H7 (cell line): ENCODE measurements at regions not wholly inside any gene's neighbourhood (a gene's known extent, or its start where the extent isn't known, plus 50 kb on each side); places are given as distances from the start of the nearest gene placed in this dataset.

Experiments
- DNase-seq: peaks from one replicate; pipeline ENCODE4 v3.0.0; 2012
- H3K27me3 ChIP-seq: 2 replicates; pipeline ENCODE4 v1.6.0; 2011; ENCODE audit warnings: mild to moderate bottlenecking, low read length; ENCODE audit not compliant: control insufficient read depth, insufficient read depth
- H3K36me3 ChIP-seq: replicated peaks from 2 replicates; pipeline ENCODE4 v1.5.1; 2011; ENCODE audit warnings: low read length; ENCODE audit not compliant: control insufficient read depth, insufficient read depth
- H3K4me3 ChIP-seq: 2 replicates; pipeline ENCODE4 v1.5.1; 2011; ENCODE audit warnings: low read depth, mild to moderate bottlenecking, control low read depth, low read length, moderate library complexity; ENCODE audit not compliant: insufficient read depth

- DNase-seq, result no peak
- Histone ChIP-seq H3K4me3 (no peak overlapping the region), H3K27me3 (no peaks in the 10 kb centered on the region), H3K36me3 (no peaks in the 10 kb centered on the region)
Observed at GRCh38 chr3:159829056-159829455, 159.6 kb upstream of the IL12A start.

- H3K36me3 ChIP-seq, result no peaks in the 10 kb centered on the region
- no peak for DNase-seq
- no peak overlapping the region for H3K4me3 ChIP-seq
- H3K27me3 ChIP-seq, result no peaks in the 10 kb centered on the region
Observed at GRCh38 chr3:159829539-159830227, 159.0 kb upstream of the IL12A start.

DNA sequence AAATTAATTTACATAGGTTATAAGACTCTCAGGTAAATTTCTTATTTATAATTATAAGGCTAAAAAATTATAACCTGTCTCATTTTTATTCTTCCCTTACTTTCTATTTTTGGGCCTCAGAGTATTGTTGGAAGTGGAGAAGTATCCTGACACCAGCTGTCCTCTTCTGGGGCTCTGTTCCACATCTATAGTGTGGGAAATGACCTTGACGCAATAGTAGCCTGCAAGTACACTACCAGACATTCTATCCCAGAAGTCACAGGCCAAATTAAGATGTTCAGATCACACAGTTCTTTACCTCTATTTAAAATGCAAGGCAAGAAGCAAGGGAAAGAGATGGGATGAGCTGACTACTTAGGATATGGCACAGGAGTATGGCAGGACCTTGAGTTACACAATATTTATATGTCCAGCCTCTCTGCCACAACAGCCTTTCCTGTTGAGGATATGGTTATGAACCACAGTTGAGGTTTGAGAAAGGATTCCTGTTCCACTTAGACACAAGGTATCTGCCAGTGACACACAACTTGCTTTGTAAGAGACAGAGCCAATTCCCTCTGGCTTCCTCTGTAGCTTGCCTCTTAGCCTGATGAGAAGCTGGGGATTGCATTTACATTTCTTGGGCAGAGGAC, 158.0 kb upstream of the IL12A start:
- Histone ChIP-seq H3K27me3 (no peaks in the 10 kb centered on the region), H3K36me3 (no peaks in the 10 kb centered on the region), H3K4me3 (no peak overlapping the region)
- DNase-seq, result no peak

- Histone ChIP-seq H3K27me3 (no peaks in the 10 kb centered on the region), H3K4me3 (no peak overlapping the region), H3K36me3 (no peaks in the 10 kb centered on the region)
- no peak for DNase-seq
Observed at GRCh38 chr3:159831466-159831865, 157.2 kb upstream of the IL12A start.

DNA sequence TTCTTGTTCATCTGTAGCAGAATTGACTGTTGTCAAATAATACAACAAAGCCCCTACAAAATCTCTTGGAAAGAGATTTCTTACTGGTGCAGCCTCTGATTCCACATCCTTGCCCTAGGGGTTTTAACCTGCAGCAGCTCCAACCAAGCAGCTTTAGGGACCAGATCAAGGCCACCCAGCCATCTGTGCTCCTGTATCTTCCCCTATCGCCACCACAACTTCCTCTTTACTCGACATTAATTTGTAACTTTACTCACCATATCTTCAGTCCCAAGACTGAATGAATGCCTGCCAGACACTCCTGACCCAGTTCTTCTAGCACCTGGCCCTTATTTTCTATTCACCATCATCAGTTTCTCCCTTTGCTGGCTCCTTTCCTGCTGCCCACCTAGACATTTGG, 156.6 kb upstream of the IL12A start:
- DNase-seq, result no peak
- Histone ChIP-seq H3K4me3 (no peak overlapping the region), H3K36me3 (no peaks in the 10 kb centered on the region), H3K27me3 (no peaks in the 10 kb centered on the region)

- DNase-seq, result no peak
- Histone ChIP-seq H3K4me3 (no peak overlapping the region), H3K27me3 (no peaks in the 10 kb centered on the region), H3K36me3 (no peaks in the 10 kb centered on the region)
Observed at GRCh38 chr3:159835126-159835525, 153.5 kb upstream of the IL12A start.

- Histone ChIP-seq H3K4me3 (no peak overlapping the region), H3K36me3 (no peaks in the 10 kb centered on the region), H3K27me3 (no peaks in the 10 kb centered on the region)
- DNase-seq, result no peak
Observed at GRCh38 chr3:159837725-159838124, 150.9 kb upstream of the IL12A start.

- no peaks in the 10 kb centered on the region for H3K36me3 ChIP-seq
Observed at GRCh38 chr3:159838938-159839337, 149.7 kb upstream of the IL12A start.

DNA sequence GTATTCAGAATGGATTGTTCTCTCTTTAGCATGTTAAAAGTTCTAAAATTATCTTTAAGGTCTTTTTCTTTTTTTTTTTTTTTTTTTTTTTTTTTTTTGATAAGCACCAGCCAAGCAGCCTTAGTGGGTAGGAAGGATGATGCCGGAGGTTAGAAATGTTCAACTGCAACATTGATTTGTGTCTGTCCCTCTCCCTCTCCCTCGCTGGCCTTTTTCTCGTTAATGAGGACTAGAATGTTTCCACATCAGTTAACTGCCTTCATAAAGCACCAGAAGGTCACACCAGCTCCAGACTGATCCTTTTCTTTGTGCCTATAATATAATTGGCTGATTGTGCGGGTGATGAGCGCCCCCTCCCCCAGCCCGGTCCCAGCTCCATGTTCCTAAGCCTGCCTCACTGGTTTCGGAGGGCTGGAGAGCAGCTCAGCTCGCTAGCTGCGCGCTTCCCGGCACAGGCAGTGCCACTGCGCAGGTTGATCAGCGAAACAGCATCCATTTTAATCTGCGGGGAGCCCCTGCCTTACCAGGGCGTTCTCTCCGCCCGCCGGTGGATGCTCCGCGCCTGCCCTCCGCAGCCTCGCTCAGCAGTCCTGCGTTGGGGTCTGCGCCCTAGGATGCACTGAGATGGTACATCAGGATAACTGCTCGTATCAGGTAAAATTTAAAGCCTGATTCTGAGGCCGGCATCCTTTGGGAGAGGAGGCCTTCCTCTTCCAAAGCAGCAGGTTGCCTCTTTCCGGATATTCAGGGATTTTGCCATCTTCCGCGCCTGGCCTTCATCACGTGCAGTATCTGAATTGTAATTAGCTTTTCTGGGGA, 148.9 kb upstream of the IL12A start, which contains the start of gene SCHIP1:
TSS of gene SCHIP1 (plus strand) at position 301 of the 819 bp plus-strand sequence.
- Histone ChIP-seq H3K36me3 (no peaks in the 10 kb centered on the region), H3K4me3 (peak within 1 kb of the TSS; percentile 36), H3K27me3 (no peaks in the 10 kb centered on the region)
- DNase-seq, result peak; percentile 80

More at GRCh38 chr3:159838938-159839337, 149.7 kb upstream of the IL12A start:
- no peak overlapping the region for H3K4me3 ChIP-seq
- no peaks in the 10 kb centered on the region for H3K27me3 ChIP-seq
- DNase-seq, result no peak

DNA sequence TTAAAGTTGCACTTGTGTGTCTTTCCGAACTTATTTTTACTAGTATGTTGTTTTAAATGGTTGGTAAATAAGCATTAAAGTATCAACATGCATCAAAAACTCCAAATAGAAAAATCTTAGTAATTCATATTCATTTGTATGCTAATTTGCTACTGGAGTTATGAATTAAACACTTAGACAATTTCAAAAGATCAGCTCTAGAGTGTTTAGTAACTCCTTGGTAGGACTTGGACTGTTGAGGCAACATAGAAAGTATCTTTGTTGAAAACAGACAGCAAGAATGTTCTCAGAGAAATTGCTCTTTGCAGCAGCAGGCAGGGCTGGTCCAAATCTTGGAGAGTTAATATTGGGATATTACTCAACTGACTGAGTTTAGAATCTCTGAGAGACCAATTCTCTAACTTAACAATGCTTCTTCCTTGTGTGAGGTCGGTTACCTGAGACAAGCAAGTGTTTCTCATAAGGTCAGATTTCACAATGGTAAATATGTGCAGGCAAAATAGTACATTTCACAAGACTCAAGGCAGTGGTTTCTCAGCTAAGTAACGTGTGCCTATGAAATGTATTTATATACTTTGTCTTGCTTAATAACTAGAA, 147.8 kb upstream of the IL12A start:
- no peak overlapping the region for H3K4me3 ChIP-seq

DNA sequence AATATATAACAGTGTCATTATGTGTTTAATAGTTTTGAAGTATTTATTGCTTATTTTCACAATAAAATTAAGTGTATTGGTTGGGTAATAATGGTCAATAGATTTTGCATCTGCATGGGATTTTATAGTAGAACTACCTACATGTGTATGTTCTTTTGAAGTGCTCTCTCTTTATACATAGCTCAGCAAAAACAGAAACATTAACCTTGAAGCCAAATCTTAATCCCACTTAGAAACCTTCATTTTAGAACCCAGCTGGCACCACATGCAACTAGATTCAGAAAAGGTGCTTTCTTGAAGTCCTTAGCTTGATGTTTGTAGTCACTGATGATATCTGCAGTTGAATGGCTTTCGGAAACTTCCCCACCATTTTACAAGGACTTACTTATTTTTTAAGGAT, 146.9 kb upstream of the IL12A start:
- H3K4me3 ChIP-seq, result no peak overlapping the region
- no peaks in the 10 kb centered on the region for H3K36me3 ChIP-seq
- H3K27me3 ChIP-seq, result no peaks in the 10 kb centered on the region
- no peak for DNase-seq

More for the DNA sequence above, 147.8 kb upstream of the IL12A start:
- Histone ChIP-seq H3K36me3 (no peaks in the 10 kb centered on the region), H3K27me3 (no peaks in the 10 kb centered on the region)
- no peak for DNase-seq

DNA sequence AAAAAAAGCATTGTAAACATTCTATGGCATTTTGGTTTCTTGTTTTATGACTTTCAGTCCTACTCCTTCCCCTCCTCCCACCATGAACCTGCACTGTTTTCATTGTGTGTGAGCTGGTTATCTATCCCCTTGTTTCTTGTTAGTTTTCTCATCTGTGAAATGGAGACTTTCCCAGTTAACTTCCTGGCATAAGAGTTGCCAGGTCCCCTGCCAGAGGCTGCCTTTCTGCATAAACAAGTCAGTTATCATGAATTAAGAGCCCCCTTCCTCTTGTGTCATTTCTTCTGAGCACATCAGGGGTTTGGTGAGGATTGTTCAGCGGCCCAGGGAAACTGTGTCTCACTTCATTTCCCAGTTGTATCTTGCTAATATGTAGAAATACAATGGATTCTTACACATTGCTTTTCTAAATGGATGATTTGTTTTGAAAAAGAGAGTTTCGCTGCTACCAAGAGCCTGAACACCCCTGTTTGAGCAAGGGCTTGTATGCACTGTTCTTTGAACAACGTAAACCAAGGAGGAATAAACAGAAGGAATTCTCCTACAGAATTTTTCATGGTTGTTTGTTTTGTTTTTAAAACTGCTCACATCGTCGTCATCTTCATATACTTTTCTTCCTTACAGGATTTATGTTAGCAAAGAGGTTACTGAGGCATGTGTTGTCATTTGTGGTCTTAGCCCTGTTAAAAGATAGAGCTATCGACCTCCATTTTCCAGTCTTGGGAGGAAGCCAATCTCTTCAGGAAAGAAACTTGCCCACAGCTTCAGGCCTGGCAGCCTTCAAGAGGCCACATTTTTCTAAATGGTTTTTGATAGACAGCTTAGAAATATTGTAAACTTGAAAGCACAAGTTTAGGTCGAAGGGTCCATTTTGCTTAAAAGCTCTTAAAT, 144.6 kb upstream of the IL12A start:
- no peak overlapping the region for H3K4me3 ChIP-seq
- H3K36me3 ChIP-seq, result no peaks in the 10 kb centered on the region
- DNase-seq, result no peak
- H3K27me3 ChIP-seq, result no peaks in the 10 kb centered on the region

GRCh38 chr3:159844801-159845261, 143.8 kb upstream of the IL12A start:
- no peak for DNase-seq
- H3K27me3 ChIP-seq, result no peaks in the 10 kb centered on the region
- no peaks in the 10 kb centered on the region for H3K36me3 ChIP-seq
- H3K4me3 ChIP-seq, result no peak overlapping the region

- H3K36me3 ChIP-seq, result no peaks in the 10 kb centered on the region
- DNase-seq, result no peak
- H3K27me3 ChIP-seq, result no peaks in the 10 kb centered on the region
- no peak overlapping the region for H3K4me3 ChIP-seq
Observed at GRCh38 chr3:159845737-159846136, 142.9 kb upstream of the IL12A start.
